Spleen (tissue), 3 donors: ENCODE measurements at regions not wholly inside any gene's neighbourhood (a gene's known extent, or its start where the extent isn't known, plus 50 kb on each side); places are given as distances from the start of the nearest gene placed in this dataset.

Experiments used
- POLR2A ChIP-seq, 3 donors: fragments of 450-650 bp; IDR thresholded peaks; one replicate each; pipeline ENCODE4 v1.5.1; 2017; ENCODE audit warnings: antibody characterized with exemption in 3 of 3, mild to moderate bottlenecking in 1 of 3
- POLR2AphosphoS5 ChIP-seq, 3 donors: sonication (generic); formaldehyde crosslinking; IDR thresholded peaks; one replicate each; pipeline ENCODE4 v1.5.1; 2017; ENCODE audit warnings: antibody characterized with exemption in 3 of 3

DNA sequence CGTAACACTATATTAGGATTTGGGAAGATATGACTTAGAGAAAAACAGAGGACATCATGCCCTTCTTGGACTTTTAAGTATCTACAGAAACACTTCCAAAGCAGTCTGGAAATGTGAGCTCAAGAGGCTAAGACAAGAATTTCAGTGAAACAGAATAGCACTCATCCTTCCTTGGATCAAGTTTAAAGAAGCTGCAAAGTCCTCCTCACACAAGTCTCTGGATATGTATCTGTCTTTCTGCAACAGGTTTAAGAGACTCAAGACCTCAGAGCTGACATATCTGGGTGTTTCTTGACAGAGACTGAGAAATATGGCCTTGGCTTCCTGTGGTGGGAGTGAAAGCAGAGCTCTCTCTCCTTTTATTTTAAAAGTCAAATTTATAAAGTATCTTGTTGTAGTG, 82.5 kb upstream of the GIMD1 start:
- TF ChIP-seq POLR2A (IDR thresholded peaks at IDR 0.05) (no peak), POLR2AphosphoS5 (IDR thresholded peaks at IDR 0.05) (no peak)
